Endothelial cell of umbilical vein (primary cell): ENCODE measurements at regions not wholly inside any gene's neighbourhood (a gene's known extent, or its start where the extent isn't known, plus 50 kb on each side); places are given as distances from the start of the nearest gene placed in this dataset.

Source experiments
- BruUV-seq: library from RNA; stranded (reverse); fragments of 400-500 nt; replicated peaks from 2 replicates; lab custom pipeline; 2021; lab: Mats Ljungman, UMichigan
- CTCF ChIA-PET: fragments of 300-600, 350-600 bp; sonication (Branson Sonifier 250); formaldehyde crosslinking; loops from one replicate; lab custom pipeline; 2021; ENCODE audit warnings: antibody characterized with exemption, inconsistent platforms; lab: Charles Lee
- POLR2A ChIA-PET: fragments of 300-600, 350-600 bp; sonication (Branson Sonifier 250); formaldehyde crosslinking; loops from one replicate; lab custom pipeline; 2021; ENCODE audit warnings: antibody characterized with exemption, inconsistent platforms; lab: Charles Lee
- DNase-seq: peaks from one replicate; pipeline ENCODE4 v3.0.0-alpha.2; 2011; ENCODE audit warnings: low read depth, low spot score
- FAIRE-seq: peaks from 2 replicates; lab custom pipeline; 2011; peaks lifted over from hg19 to GRCh38; lab: Jason Lieb, UNC
- H2AFZ ChIP-seq: 2 replicates; pipeline ENCODE4 v1.6.0; 2012; ENCODE audit warnings: low read depth, low read length, control low read depth, inconsistent platforms
- H3K27ac ChIP-seq: 2 replicates; pipeline ENCODE4 v1.5.1; 2011; ENCODE audit warnings: low read depth, mild to moderate bottlenecking, control low read depth, low read length, moderate library complexity; ENCODE audit not compliant: insufficient read depth
- H3K27me3 ChIP-seq, 2 experiments: 2 replicates each; pipeline versions ENCODE4 v1.6.0 to v1.6.1; 2011; ENCODE audit warnings: low read length in 2 of 2, mixed read lengths in 1 of 2; ENCODE audit not compliant: control insufficient read depth in 2 of 2, insufficient read depth in 2 of 2
- H3K36me3 ChIP-seq, 2 experiments: 2 replicates in 1 of 2; 3 replicates in 1 of 2; pipeline ENCODE4 v1.5.1; 2011; ENCODE audit warnings: low read length in 2 of 2, mild to moderate bottlenecking in 1 of 2, moderate library complexity in 1 of 2; ENCODE audit not compliant: control insufficient read depth in 2 of 2, insufficient read depth in 2 of 2; ENCODE audit errors: extremely low read depth in 1 of 2
- H3K4me1 ChIP-seq: 3 replicates; pipeline ENCODE4 v1.5.1; 2011; ENCODE audit warnings: mild to moderate bottlenecking, low read length; ENCODE audit not compliant: control insufficient read depth, insufficient read depth; ENCODE audit errors: extremely low read depth
- H3K4me2 ChIP-seq: 2 replicates; pipeline ENCODE4 v1.6.1; 2011; ENCODE audit warnings: low read length, control low read depth, mixed read lengths; ENCODE audit not compliant: insufficient read depth
- H3K4me3 ChIP-seq, 3 experiments: fragments of 200-600 bp in 1 of 3; sonication (generic), shearing (Covaris generic) in 1 of 3; replicated peaks in 1 of 3; 2 replicates each; pipeline ENCODE4 v1.5.1; 2011 to 2016; ENCODE audit warnings: control low read depth in 3 of 3, low read length in 3 of 3, mild to moderate bottlenecking in 2 of 3, inconsistent platforms in 1 of 3, low read depth in 1 of 3, moderate library complexity in 1 of 3; ENCODE audit not compliant: insufficient read depth in 1 of 3
- H3K79me2 ChIP-seq: 2 replicates; pipeline ENCODE4 v1.6.0; 2012; ENCODE audit warnings: low read length, inconsistent platforms; ENCODE audit not compliant: control insufficient read depth, insufficient read depth
- H3K9ac ChIP-seq: replicated peaks from 2 replicates; pipeline ENCODE3; 2011; ENCODE audit warnings: low read length, control low read depth; ENCODE audit not compliant: insufficient read depth; ENCODE audit errors: extremely low read depth
- H3K9me1 ChIP-seq: replicated peaks from 3 replicates; pipeline ENCODE4 v1.6.0; 2011; ENCODE audit warnings: mild to moderate bottlenecking, low read length; ENCODE audit not compliant: control insufficient read depth, insufficient read depth; ENCODE audit errors: extremely low read depth
- H3K9me3 ChIP-seq: replicated peaks from 2 replicates; pipeline ENCODE4 v1.5.1; 2012; ENCODE audit warnings: low read length, inconsistent platforms; ENCODE audit not compliant: control insufficient read depth, insufficient read depth
- H4K20me1 ChIP-seq: replicated peaks from 2 replicates; pipeline ENCODE3; 2011; ENCODE audit warnings: mild to moderate bottlenecking, low read length; ENCODE audit not compliant: control insufficient read depth, insufficient read depth; ENCODE audit errors: extremely low read depth
- CTCF ChIP-seq, 2 donors: IDR thresholded peaks; 1 replicate in 1 of 2; 2 replicates in 1 of 2; pipeline ENCODE4 v1.5.1; 2011; ENCODE audit warnings: low read length in 2 of 2, mild to moderate bottlenecking in 2 of 2, moderate library complexity in 2 of 2, control low read depth in 1 of 2, inconsistent platforms in 1 of 2, low read depth in 1 of 2; ENCODE audit not compliant: insufficient read depth in 1 of 2; ENCODE audit errors: extremely low read depth in 1 of 2
- EZH2 ChIP-seq: IDR thresholded peaks from 2 replicates; pipeline ENCODE4 v1.6.1; 2012; ENCODE audit warnings: borderline replicate concordance, low read depth, mild to moderate bottlenecking, moderate library complexity, low read length, inconsistent platforms; ENCODE audit not compliant: severe bottlenecking
- FOS ChIP-seq: IDR thresholded peaks from 2 replicates; pipeline ENCODE4 v1.6.1; 2011; ENCODE audit warnings: mild to moderate bottlenecking, low read length, moderate library complexity, borderline replicate concordance; ENCODE audit not compliant: insufficient read depth
- JUN ChIP-seq: IDR thresholded peaks from 2 replicates; pipeline ENCODE4 v1.6.1; 2011; ENCODE audit warnings: borderline replicate concordance, low read depth; ENCODE audit not compliant: insufficient read length, insufficient read depth
- MAX ChIP-seq: IDR thresholded peaks from 2 replicates; pipeline ENCODE4 v1.6.1; 2011; ENCODE audit not compliant: insufficient read depth, insufficient read length
- MYC ChIP-seq: IDR thresholded peaks from one replicate; pipeline ENCODE4 v1.6.1; 2011; ENCODE audit warnings: mild to moderate bottlenecking, low read depth, low read length
- POLR2A ChIP-seq: IDR thresholded peaks from 2 replicates; pipeline ENCODE4 v1.6.1; 2012; ENCODE audit warnings: low read depth, mild to moderate bottlenecking, control low read depth, low read length
- dilution Hi-C: fragments of 300-500 bp; cut with MboI; formaldehyde crosslinking; loops from one replicate; pipeline ENCODE4 v1.15.0; 2019; ENCODE audit warnings: low sequenced_read_pairs; ENCODE audit not compliant: extremely low pct_ligation_motif_present
- intact Hi-C: fragments of 100-400 bp; cut with micrococcal nuclease; formaldehyde crosslinking; loops from one replicate; pipeline ENCODE4 v1.10.0; 2022

DNA sequence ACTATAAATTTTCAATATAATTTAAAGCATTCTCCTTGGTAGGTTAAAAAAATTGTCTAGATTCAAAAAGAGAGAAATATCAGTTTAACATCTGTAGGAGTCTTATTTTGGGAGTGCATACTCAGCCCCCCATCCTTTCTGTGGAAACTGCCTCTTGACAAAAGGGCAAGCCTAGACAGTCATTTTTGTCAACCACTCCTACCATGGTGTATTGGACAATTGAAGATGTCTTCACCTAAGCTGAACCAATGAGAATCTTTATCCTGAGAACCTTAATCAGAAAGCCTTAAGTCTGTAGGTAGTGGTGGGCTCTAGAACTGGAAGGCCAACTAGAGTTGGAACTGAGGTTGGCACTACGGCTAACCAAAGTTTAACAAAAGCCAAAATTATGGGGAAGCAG, 65.7 kb upstream of the MED13 start:
- H3K9ac ChIP-seq = no peak overlapping the region
- FAIRE-seq (no peak), DNase-seq (no peak)
- no peaks in the 10 kb centered on the region for H3K36me3 ChIP-seq
- H2AFZ ChIP-seq = no peak overlapping the region
- H3K9me3 ChIP-seq = no peaks in the 10 kb centered on the region
- BruUV-seq = no TSS peak
- peaks cover 0 to 3% of the 10 kb centered on the region in 2 experiments for H3K27me3 ChIP-seq
- no peaks in the 10 kb centered on the region for H3K9me1 ChIP-seq
- H3K4me3 ChIP-seq = no peak overlapping the region
- no peak overlapping the region for H3K4me2 ChIP-seq
- dilution Hi-C loops (no loop called here), intact Hi-C loops (no loop called here)
- no peaks in the 10 kb centered on the region for H3K4me1 ChIP-seq
- no peaks in the 10 kb centered on the region for H4K20me1 ChIP-seq
- H3K27ac ChIP-seq = no peak overlapping the region
- POLR2A ChIA-PET = no interaction called here
- CTCF ChIA-PET = no interaction called here
- no peaks in the 10 kb centered on the region for H3K79me2 ChIP-seq
- TF ChIP-seq POLR2A = no peak

DNA sequence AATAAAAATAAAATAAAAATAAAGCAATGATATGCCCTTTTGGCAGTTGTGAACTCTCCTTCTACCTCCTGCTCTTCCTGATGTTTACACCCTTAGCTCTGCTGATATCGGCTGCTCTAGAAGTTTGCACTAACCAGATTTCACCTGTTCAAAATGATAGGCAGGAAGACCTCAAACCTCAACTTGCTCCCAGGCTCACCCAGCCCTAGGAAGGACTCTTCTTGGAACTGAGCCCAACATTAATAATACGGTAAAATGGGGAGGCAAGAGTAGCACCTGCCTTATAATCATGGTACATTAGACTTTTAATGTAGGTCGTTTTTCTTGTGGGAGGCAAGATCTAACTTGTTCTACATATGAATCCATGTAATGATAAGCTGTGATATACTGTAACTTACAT, 61.2 kb upstream of the MED13 start:
- FAIRE-seq (no peak), DNase-seq (no peak)
- Histone ChIP-seq H4K20me1 (no peaks in the 10 kb centered on the region), H3K9ac (no peak overlapping the region), H3K9me1 (no peaks in the 10 kb centered on the region), H3K27ac (no peak overlapping the region), H3K36me3 (no peaks in the 10 kb centered on the region), H3K79me2 (no peaks in the 10 kb centered on the region), H3K4me3 (no peak overlapping the region), H3K4me2 (no peak overlapping the region), H3K27me3 (peaks cover 0 to 2% of the 10 kb centered on the region in 2 experiments), H2AFZ (no peak overlapping the region), H3K9me3 (no peaks in the 10 kb centered on the region), H3K4me1 (no peaks in the 10 kb centered on the region)
- ChIA-PET CTCF (no interaction called here), POLR2A (no interaction called here)
- no TSS peak for BruUV-seq
- dilution Hi-C loops (no loop called here), intact Hi-C loops (no loop called here)
- TF ChIP-seq EZH2 = no peak
- TF ChIP-seq MYC = no peak
- TF ChIP-seq FOS = no peak
- TF ChIP-seq JUN = no peak
- no peak for TF ChIP-seq CTCF (IDR thresholded peaks at IDR 0.05; ENCODE audit: extremely low read depth in 1 of 2, insufficient read depth in 1 of 2, low read depth in 1 of 2, low read length in 2 of 2)
- TF ChIP-seq MAX = no peak
- TF ChIP-seq POLR2A = no peak
